GM18517 (cell line): ENCODE measurements at regions not wholly inside any gene's neighbourhood (a gene's known extent, or its start where the extent isn't known, plus 50 kb on each side); places are given as distances from the start of the nearest gene placed in this dataset.
"Not testable (repeated sequence)": the region's sequence is repeated elsewhere in the genome, so short reads cannot be mapped to it uniquely, and the experiment has no call there.

ENCODE experiments used
- ATAC-seq: cut with Tn5 transposase; IDR thresholded peaks from one replicate; pipeline ENCODE4 v1.9.1; 2021; ENCODE audit warnings: mild to moderate bottlenecking, moderate library complexity; ENCODE audit not compliant: unreplicated experiment

DNA sequence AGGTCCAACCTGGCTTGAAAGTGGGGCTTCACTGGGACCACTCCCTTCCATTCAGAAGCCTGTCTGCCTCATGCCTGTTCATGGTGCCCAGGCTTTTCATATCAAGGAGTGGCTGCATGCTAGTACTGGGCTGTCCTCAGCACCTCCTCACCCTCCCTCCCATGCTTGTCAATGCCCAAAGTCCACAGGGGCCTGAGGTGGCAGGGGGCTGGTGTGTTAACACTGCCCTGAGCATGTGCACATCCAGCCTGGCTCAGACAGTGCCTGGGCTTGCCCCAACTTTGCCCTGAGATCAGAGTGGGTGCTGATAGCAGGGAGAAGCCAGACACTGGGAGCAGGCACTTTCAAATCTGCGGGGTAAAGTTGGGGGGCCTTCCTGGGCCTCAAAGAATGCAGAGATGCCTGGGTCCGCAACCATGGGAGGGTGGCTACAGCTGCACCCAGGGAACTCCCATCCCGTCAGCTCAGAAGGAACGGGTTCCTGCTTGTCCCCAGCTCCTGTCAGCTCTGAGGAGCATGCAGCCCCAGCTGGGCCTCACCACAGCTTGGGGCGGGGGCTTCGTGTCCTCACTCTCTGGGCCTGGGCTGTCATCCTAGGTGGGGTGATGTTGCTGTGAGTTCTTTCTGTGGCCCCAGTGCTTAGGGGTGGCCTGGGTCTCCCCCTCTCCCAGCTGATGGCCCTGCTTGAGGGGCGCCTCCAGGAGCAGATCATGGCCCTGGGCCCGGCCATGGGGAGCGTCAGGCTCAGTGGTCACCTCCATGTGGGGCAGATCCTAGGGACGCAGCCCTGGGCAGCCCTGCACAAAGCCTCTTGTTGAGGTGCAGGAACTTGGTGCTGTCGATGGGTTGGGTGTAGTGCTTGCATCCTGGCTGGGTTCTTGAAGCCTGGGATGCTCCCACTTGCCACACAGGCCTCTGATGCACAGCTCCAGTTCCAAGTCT, 830.6 kb upstream of the SLITRK5 start:
- no peak for ATAC-seq

DNA sequence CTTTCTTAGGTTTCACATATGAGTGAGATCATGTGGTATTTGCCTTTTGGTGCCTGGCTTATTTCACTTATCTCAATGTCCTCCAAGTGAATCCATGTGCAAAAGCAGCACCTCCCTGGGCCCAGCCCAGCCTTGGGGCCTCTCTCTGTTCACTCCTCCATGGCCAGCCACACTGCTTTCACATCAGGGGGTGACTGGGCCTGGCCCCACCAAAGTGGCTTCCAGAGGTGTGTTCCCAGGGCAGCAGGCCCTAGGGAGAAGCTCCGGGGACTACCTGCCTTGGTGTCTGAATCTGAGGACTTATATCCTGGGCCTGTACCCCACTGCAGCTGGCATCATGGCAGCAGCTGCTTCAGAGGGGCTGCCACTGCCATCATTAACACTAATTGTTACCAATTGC, 829.9 kb upstream of the SLITRK5 start:
- ATAC-seq, result no peak

DNA sequence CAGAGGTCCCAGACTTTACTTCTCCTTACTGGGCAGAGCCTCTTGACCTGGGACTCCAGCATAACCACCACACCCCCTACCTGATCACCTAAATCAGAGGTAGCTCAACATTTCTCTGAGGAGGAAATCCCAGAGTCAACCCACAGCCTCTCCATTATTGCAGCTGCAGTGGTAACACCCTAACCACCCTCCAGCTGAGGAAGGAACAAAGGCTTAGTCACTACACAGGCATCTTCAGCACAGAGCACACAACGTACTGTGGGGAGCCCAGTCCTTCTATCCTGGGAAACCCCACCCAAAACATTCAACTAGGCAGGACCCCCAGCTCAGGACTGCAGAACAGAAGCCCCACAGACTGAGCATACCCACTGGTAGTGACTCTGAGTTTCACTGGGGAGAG, 824.7 kb upstream of the SLITRK5 start:
- ATAC-seq, result no peak

DNA sequence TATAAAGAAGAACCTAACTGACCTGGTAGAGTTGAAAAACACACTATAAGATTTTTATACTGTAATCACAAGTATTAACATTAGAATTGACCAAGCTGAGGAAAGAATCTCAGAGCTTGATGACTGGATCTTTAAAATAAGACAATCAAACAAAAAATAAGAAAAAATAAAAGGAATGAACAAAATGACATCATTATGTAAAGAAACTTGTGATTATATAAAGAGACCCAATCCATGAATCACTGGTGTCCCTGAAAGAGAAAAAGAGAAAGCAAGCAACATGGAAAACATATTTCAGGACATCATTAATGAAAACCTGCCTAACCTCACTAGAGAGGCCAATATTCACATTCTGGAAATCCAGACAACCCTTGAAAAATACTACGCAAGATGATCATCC, 822.5 kb upstream of the SLITRK5 start:
- ATAC-seq, result no peak

DNA sequence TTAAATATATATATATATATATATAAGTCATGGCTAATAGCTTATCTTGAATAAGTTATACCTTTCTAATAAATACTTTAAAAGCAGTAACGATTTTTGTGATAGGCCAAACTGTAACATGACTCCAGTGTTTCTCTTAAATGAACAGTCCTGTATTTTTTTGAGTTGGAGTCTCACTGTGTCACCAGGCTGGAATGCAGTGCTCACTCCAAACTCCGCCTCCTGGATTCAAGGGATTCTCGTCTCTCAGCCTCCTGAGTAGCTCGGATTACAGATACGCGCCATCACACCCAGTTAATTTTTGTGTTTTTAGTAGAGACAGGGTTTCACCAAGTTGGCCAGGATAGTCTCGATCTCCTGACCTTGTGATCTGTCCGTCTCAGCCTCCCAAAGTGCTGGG, 814.2 kb upstream of the SLITRK5 start:
- no peak for ATAC-seq

DNA sequence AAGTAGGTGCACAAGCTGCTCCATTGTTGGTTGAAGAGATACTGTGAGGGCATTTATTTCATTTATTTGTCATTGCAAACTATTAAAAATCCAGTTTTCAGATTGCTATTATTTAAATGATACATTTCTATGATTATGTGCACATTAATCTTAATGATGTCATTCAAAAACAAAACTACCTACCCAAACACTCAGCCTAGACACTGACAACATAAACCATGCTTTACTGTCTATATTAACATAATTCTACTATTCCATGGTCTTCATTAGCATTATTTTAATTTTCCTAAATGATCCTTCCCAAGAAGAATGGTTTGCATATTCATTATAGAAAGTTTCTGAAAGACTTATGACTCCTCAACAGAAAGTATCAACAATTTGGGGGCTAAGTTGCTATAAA, 813.0 kb upstream of the SLITRK5 start:
- ATAC-seq, result no peak

DNA sequence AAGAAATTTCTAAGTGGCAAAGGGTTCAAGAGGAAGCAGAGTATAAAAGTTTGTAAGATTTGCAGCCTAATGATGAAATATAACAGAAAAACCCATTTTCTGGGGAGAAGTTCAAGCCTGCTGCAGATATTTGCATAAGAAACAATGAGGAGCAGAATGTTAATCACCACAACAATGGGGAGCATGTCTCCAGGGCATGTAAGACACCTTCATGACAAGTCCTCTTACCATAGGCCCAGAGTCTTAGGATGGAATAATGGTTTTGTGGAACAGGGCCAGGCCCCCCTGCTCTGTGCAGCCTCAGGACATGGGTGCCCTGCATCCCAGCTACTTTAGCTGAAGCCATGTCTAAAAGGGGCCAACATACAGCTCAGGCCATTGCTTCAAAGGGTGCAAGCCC, 809.0 kb upstream of the SLITRK5 start:
- no peak for ATAC-seq

DNA sequence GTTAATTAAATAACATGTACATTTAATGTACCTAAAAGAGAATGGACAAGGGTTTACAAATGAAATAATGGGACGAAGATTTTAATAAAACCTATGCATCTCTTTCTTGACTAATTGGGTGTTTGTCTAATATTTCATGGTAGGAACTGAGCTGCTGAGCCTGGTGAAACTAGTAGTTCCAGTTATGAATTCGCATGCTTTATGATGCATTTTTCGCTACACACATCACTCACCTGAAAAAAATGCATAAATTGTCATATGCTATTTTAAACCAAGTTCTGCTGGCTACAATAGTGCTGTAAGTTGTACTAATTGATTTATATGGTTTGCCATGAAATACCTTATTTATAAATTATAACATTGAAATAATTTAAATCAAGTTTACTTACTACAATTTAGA, 806.8 kb upstream of the SLITRK5 start:
- ATAC-seq, result no peak

DNA sequence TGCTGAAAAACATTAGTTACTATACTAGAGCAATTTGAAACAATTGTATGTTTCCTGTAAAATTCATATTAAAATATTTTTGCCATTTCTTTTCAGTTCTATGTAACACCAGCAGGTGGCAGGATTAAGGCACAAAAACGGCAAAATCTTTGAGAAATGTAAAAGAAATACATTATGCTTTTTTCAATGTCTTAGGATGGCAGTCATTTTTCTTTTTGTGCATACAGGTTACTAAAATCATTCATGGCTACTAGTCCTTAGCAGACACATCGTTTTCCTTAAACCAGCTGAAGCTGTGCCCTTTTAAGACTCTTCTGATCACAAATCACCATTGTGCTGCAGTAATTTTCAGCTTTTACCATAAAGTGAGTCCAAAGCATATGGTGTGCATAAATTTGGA, 800.7 kb upstream of the SLITRK5 start:
- no peak for ATAC-seq

DNA sequence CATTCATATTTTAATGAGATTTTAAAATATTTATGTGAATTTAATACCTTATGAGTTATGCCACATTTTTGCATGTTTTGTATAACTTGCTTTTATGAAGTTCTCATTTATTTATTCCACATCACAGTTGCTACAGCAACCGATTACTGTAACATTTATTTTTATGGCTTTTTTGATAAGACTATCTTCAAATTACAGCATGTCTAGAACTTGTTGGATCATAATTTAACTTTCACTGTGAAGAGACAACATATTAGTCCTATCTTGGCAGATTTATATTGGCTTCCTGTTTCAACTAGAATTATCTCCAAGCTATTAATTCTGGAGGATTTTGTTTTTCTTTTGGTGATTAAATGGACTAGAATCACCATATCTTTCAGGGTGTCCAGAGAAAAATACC, 793.7 kb upstream of the SLITRK5 start:
- no peak for ATAC-seq

DNA sequence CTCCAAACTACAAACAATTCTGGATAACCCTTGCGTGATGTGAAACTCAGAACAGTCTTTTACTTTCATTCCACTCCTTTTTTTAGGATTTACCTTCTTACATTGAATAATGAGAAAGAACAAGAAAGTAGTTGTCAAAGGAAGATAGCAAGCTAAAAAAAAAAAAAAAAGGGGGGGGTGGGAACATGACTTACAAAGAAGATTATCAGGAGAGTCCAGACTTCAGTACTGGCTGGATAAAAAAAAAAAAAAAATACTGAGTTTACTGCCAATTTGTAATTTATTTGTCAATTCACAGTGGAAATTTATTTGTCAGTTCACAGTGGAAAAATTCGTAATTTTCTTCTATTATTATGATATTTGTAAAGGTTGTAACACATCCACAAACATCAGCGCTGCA, 792.4 kb upstream of the SLITRK5 start:
- no peak for ATAC-seq

DNA sequence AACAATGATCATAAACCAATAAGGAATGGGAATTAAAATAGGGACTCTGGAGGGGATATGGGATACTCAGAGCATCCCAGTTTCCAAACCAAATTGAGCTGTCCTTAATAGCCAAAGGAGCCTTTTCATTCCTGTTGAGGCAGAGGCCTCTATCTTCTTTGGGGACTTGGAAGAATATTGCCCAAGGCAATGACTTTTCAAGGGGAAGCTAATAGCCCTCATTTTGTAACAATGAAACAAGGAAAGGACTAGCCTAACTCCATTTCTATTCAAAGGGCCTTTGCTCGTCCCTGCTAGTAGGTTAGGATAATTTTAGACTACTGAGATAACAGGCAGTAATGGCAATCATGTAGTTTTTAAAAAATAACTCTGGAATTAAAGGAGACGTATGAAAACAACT, 789.8 kb upstream of the SLITRK5 start:
- ATAC-seq, result no peak

DNA sequence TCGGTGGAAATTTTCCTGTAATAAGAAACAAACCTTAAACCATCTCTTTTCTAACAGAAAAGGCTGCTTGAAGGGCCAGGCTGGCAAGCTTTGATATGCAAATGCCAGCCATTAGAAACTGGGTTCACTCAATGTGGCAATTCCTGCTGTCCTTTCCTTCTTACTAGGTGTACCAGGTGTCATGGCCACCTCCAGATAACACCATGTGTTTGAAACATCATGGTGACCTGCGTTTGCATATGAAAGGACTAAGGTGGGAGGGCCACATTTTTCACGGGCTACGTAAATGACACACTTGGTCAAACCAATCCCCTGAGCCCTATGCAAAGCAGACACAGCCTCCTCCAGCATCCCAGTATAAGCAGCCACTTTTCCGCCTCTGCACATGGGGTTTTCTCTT, 789.1 kb upstream of the SLITRK5 start:
- ATAC-seq, result no peak

DNA sequence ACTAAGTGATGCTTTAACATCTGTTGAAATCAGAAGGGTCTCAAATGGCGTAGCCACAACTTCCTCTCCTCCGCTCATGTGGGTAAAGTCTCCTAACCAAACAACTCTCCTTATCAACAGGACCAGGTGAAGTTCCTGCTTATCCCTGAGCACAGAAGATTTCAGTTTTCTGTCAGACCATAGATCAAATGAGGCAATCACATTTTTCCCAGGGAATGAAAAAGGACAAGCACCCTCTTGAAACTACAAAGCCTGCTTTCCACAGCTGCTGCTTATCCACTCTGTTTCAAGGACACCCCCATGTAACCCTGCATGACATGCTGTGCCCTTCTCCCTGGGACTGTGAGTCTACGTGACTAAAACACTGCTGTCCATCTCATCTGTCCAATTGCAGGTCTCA, 788.3 kb upstream of the SLITRK5 start:
- ATAC-seq, result no peak

DNA sequence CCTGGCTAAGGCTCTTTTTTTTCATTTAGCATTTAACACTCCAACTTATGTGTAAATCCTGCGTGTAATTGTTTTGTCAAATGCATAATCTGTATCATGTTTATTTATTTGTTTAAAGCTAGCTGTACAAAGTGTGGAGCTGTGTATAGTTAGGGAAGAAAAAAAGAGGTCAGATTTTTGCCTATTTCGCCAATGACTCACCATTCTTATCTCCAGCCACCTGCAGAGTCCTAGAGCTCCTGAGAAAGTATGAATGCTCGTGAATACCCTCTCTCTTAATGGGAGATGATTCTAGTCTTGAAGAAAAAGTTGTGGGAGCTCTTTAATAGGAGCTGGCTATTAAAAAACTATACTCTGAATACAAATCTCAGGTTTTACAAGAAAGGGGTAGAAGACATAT, 778.8 kb upstream of the SLITRK5 start:
- ATAC-seq, result no peak

DNA sequence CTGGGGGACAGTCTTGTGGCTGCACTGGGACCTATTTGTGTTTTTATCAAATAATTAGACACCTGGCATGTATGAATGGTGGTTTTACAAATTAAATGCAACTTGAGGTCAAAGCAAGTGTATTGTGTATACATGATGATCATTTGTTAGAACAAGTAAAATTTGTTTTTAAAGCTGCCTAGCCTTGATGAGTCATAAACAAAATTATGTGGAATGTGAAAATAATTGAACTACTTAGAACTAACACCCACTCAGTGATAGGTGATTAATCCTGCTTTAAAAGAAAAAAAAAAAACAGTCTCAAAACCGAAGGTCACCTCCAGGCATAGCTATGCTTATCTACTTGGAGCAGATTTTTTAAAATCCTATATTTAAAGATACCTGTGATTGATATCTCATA, 770.3 kb upstream of the SLITRK5 start:
- ATAC-seq, result no peak

DNA sequence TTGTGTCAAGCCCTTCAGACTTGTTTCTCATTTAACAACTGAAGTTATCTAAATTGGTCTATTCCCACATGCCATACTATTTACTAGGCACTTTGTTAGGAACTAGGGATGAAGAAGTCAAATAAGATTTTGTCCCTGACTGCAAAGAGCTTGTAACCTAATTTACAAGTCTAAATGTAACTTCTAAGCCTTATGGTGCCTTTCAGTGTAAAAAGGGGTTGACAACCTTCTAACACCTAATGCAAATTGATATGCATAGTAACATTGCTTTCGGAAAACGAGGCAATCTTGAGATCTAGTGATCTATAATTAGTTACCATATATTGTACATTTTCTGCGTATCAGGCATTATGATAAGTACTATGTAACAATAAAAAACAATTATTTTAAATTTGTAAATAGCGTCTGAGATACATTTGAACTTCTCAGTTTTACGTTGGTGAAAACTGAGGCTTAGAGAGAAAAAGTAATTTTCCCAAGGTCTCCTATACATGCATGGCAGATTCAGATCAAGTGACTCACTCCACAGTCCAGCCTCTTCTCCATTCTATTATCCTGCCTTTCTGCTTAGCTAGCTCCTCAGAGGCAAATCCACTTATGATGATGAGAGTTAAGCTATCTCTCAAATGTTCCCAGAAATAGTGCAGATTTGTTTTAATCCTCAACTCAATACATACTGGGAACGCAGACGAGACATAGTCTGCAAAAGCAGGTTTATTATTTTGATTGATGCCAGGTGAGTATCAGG, 764.9 kb upstream of the SLITRK5 start:
- ATAC-seq, result no peak

DNA sequence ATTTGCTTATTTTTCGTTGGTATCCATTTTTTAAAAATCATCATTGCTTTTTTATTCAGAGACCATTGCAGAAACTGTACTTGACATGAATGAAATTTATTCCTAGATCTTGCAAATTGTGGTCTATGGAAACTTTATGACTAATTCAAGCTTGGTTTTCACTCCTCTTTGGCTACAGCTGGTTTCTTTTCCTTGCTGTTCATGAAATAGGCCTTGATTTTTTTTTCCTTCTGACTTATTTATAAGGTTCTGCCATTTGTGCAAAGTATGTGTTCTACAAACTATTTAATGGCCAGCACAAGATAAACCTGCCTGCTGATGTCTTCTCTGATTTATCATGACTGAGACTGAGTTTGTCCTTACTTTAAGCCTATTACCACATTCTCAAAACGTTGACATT, 764.0 kb upstream of the SLITRK5 start:
- ATAC-seq, result no peak

DNA sequence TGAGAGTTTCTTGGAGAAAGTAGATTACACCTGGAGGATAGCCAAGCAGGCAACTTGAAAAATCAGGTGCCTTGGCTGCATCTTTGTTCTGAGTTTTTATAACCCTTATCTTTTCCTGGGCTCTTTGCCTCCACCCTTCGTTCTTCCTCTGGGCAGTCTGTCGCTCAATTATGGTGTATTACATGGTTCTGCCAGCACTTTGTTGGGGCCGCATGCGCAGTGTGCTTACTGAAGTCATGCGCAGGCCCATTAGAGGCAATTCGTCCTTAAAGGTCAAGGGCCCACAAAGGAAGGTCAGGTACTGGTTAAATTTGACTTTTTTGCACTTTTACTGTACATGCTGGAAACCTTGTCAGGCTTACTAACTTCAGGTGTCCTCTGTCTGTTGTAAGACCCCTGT, 761.9 kb upstream of the SLITRK5 start:
- no peak for ATAC-seq

DNA sequence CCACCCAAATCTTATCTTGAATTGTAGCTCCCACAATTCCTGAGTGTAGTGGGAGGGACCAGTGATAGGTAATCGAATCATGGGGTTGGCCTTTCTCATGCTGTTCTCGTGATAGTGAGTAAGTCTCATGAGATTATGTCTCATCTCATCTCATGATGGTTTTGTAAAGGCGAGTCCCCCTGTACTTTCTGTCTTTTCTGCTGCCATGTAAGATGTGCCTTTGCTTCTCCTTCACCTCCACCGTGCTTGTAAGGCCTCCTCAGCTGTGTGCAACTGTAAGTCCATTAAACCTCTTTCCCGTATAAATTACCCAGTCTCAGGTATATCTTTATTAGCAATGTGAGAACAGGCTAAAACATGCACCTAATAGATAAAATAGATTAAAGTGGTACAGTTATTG, 756.4 kb upstream of the SLITRK5 start:
- no peak for ATAC-seq

DNA sequence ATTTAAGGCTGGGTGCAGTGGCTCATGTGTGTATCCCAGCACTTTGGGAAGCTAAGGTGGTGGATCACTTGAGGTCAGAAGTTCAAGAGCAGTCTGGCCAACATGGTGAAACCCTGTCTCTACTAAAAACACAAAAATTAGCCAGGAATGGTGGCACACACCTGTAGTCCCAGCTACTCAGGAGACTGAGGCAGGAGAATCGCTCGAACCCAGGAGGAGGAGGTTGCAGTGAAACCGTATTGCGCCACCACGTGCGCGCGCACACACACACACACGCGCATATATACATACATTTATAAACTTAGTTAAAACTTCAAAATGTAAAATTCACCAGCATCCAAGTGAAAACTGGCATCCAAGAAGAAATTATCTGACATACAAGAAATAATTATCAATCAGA, 753.7 kb upstream of the SLITRK5 start:
- not testable (repeated sequence) for ATAC-seq

DNA sequence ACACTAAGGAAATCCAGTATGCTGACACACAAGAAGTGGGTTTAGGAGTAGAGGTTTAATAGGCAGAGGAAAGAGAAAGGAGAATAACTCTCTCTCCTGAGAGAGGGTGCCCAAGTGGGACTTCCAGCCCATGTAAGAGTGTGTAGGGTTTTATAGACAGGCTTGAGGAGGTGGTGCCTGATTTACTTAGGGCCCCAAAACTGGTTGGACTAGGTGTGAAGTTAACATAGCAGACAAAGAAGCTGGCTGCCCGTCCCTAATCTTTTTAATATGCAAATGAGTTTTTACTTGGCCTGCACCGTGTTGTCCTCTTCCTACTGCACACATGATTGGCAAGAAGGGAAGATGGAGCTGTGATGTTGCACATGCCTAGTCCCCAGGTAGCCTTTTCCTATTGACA, 752.5 kb upstream of the SLITRK5 start:
- no peak for ATAC-seq
